Brain microvascular endothelial cell (primary cell): ENCODE measurements at regions not wholly inside any gene's neighbourhood (a gene's known extent, or its start where the extent isn't known, plus 50 kb on each side); places are given as distances from the start of the nearest gene placed in this dataset.

Experiments
- DNase-seq: peaks from one replicate; pipeline ENCODE4 v3.0.0-alpha.2; 2020
- H3K27ac ChIP-seq: fragments of 250-450 bp; sonication (Bioruptor Pico); 2 replicates; pipeline ENCODE4 v1.5.1; 2020; ENCODE audit warnings: mild to moderate bottlenecking, moderate library complexity
- H3K27me3 ChIP-seq: fragments of 250-450 bp; sonication (Bioruptor Pico); replicated peaks from 2 replicates; pipeline ENCODE4 v1.5.1; 2020; ENCODE audit warnings: mild to moderate bottlenecking
- H3K36me3 ChIP-seq: fragments of 250-450 bp; sonication (Bioruptor Pico); replicated peaks from 2 replicates; pipeline ENCODE4 v1.5.1; 2020; ENCODE audit warnings: mild to moderate bottlenecking
- H3K4me3 ChIP-seq: 2 replicates; pipeline ENCODE4 v1.5.1; 2011; ENCODE audit warnings: low read depth, mild to moderate bottlenecking, control low read depth, low read length, moderate library complexity
- in situ Hi-C: cut with HindIII; loops from 2 replicates; pipeline ENCODE4 v1.10.0; 2017; ENCODE audit warnings: low sequenced_read_pairs, low pct_ligation_motif_present
- TF ChIP-seq, protein P1 (sequence below): IDR thresholded peaks from 2 replicates; pipeline ENCODE4 v1.5.1; 2011; ENCODE audit warnings: low read depth, mild to moderate bottlenecking, moderate library complexity, low read length, control low read depth, inconsistent platforms; ENCODE audit errors: missing control alignments

DNA sequence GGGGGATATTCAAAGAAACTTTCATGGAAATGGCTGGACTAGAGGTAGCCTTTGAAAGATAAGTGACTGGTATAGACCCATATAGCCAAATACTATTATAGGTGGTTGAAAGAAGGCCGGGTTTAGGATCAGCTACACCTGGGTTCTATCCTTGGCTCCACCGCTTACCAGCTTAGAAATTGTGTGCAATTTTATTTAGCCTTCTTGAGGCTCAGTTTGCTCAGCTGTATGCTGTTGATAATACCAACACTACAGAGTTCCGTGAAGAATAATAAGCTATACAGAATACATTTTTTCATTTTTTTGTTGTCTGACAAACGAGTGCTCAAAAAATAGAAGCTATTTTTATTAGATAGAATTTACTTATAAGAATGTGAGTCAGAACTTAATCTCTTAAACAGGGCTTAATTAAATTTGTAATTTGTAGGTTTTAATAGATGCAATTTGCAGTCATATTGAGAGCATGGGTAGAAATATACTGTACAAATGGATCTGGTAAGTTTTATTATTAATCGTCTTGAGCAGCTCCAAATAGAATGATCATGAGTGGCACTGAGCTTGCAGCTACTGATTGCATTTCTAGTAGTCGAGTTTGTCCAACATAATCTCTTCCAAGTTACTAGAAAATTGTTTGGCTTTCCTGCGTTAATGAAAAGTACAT, 164.3 kb upstream of the PHYHIPL start:
- H3K4me3 ChIP-seq: no peak overlapping the region
- in situ Hi-C loops: no loop called here
- H3K36me3 ChIP-seq: no peaks in the 10 kb centered on the region
- TF ChIP-seq, protein P1, sequence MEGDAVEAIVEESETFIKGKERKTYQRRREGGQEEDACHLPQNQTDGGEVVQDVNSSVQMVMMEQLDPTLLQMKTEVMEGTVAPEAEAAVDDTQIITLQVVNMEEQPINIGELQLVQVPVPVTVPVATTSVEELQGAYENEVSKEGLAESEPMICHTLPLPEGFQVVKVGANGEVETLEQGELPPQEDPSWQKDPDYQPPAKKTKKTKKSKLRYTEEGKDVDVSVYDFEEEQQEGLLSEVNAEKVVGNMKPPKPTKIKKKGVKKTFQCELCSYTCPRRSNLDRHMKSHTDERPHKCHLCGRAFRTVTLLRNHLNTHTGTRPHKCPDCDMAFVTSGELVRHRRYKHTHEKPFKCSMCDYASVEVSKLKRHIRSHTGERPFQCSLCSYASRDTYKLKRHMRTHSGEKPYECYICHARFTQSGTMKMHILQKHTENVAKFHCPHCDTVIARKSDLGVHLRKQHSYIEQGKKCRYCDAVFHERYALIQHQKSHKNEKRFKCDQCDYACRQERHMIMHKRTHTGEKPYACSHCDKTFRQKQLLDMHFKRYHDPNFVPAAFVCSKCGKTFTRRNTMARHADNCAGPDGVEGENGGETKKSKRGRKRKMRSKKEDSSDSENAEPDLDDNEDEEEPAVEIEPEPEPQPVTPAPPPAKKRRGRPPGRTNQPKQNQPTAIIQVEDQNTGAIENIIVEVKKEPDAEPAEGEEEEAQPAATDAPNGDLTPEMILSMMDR: no peak
- no peaks in the 10 kb centered on the region for H3K27me3 ChIP-seq
- no peak overlapping the region for H3K27ac ChIP-seq
- no peak for DNase-seq

DNA sequence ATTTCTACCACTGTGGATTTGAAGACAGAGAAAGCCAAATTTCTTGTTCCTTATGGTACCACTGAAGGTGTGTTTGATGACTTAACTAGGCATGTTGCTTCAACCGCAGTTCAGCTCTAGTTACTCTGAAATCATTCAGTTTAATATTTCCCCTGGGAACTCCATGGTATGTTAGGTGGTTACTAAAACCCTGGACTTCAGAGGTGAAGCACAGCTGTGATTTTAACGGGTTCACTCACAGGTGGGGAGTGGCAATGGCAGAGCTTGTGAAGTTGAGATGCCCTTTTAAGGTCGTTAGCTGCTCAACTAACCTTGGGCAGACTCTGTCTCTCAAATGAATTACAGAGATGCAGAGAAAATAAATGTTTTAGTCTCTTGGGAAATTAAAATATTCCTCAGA, 163.6 kb upstream of the PHYHIPL start:
- Histone ChIP-seq H3K36me3 (no peaks in the 10 kb centered on the region), H3K27me3 (no peaks in the 10 kb centered on the region), H3K27ac (no peak overlapping the region), H3K4me3 (no peak overlapping the region)
- no peak for DNase-seq
- TF ChIP-seq, protein P1: no peak
- in situ Hi-C loops: no loop called here

DNA sequence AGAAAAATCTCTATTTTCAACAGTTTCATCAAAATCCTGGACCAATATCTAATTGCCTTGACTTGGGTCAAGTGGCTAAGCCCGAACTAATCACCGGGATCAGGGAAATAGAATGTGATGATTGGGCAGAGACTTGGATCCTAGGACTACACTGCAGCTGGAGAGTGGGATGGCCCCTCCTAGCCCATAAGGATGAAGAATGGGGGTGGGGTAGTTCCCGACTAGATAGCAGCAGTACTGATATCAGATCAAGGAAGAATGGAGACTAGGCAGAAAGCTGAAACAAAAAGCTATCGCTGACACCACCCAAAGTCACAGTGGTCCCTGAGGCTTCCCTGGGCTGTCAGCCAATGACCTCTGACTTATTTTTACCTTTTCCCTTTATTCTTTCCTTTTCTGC, 160.4 kb upstream of the PHYHIPL start:
- no peaks in the 10 kb centered on the region for H3K36me3 ChIP-seq
- DNase-seq: no peak
- no peak overlapping the region for H3K4me3 ChIP-seq
- in situ Hi-C loops: no loop called here
- TF ChIP-seq, protein P1: no peak
- H3K27me3 ChIP-seq: no peaks in the 10 kb centered on the region
- no peak overlapping the region for H3K27ac ChIP-seq

DNA sequence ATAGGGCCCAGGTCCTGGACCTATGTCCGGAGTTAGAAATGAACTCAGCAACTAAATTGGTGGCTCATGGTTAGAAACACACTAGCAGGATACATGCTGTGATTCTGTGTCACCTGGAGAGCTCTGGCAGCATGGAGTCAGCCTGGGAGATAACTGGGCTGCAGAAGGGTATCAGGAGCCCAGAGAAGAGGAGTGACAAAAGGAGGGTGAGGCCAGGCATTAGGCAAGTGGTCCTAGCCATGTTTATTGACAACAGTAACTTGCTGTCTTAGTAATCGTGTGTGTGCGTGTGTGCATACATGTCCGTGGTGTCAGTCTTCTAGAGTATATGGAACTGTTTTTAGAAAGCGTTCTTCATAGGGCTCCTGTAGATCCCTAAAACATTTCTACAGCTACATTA, 157.5 kb upstream of the PHYHIPL start:
- in situ Hi-C loops: no loop called here
- TF ChIP-seq, protein P1: no peak
- H3K27me3 ChIP-seq: no peaks in the 10 kb centered on the region
- H3K4me3 ChIP-seq: no peak overlapping the region
- no peak overlapping the region for H3K27ac ChIP-seq
- no peaks in the 10 kb centered on the region for H3K36me3 ChIP-seq
- DNase-seq: no peak

DNA sequence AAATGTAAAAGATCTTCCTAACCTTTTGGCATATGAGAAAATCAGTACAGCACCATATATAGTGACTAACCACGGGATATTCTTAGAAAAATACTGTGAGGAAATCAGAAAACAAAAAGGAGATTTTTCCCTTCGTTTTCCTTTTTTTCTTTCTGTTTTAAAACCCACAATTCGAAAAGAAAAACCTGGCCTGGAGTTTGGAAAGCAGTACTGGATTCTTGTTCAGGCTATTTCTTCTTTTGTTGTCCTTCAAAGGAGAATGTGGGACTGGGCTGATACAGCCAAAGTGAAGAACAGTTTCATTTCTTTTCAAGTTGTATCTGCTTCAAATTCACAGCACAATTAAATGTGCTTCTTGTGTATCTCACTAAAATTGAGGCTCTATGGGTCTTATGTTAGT, 156.8 kb upstream of the PHYHIPL start:
- no peaks in the 10 kb centered on the region for H3K27me3 ChIP-seq
- no peak overlapping the region for H3K27ac ChIP-seq
- TF ChIP-seq, protein P1: no peak
- no peaks in the 10 kb centered on the region for H3K36me3 ChIP-seq
- H3K4me3 ChIP-seq: no peak overlapping the region
- peak; percentile 31 for DNase-seq
- in situ Hi-C loops: no loop called here

DNA sequence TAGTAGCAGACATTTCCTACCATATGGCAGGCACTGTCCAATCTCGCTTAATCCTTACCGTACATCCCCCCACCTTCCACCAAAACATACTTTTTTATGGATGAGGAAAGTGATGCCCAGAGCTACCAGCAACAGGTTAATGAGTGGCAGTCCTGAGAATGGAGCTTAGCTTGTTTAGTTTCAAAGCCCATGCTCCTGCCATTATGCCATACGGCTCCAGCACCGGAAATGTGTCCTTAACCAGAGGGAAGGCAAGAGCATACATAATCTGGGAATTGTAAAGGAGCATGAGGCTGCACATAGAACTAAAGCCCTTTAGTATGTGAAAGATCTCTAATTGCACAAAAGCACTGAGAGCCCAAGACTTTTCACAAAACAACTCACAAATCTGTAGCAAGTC, 155.9 kb upstream of the PHYHIPL start:
- H3K27ac ChIP-seq: no peak overlapping the region
- in situ Hi-C loops: no loop called here

More for the DNA sequence above, 155.9 kb upstream of the PHYHIPL start:
- Histone ChIP-seq H3K36me3 (no peaks in the 10 kb centered on the region), H3K27me3 (no peaks in the 10 kb centered on the region), H3K4me3 (no peak overlapping the region)
- TF ChIP-seq, protein P1: no peak
- no peak for DNase-seq
